Gastroesophageal sphincter (tissue), 3 donors: ENCODE measurements at regions not wholly inside any gene's neighbourhood (a gene's known extent, or its start where the extent isn't known, plus 50 kb on each side); places are given as distances from the start of the nearest gene placed in this dataset.

Experiments
- POLR2A ChIP-seq, 2 donors: fragments of 450-650 bp; IDR thresholded peaks; one replicate each; pipeline ENCODE4 v1.6.1; 2017; ENCODE audit warnings: antibody characterized with exemption in 2 of 2, mild to moderate bottlenecking in 2 of 2, moderate library complexity in 1 of 2
- TF ChIP-seq, protein P1 (sequence below), 4 experiments: fragments of 200-600 bp in 2 of 4; fragments of 450-650 bp in 2 of 4; sonication (generic) in 1 of 4; IDR thresholded peaks; one replicate each; pipeline ENCODE4 v1.5.1; 2017 to 2019; ENCODE audit warnings: antibody characterized with exemption in 4 of 4, mild to moderate bottlenecking in 2 of 4, moderate library complexity in 2 of 4

DNA sequence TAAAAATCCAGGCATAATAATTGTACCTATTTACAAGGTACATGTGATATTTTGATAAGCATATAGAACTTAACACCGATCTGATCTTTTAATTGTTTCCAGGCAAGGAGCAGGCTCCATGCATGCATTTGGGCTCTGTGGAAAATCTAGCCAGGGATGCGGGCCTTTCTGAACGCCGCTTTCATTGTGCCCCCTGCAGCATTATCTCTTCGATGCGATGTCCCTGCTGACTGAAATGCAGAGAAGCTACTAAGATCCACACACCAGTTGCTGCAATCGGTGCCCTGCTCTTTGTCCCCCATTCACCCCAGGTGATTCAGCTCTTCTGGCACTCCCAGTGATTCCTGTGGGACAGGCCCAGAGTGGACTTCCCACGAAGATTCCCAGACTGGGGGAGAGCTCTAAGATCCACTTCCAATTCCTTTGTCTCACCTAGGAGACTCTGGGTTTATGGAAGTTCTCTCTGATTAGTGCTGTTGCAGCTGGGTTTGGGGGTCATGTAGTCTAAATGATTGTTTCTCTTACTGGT, 254.3 kb upstream of the AGA start:
- TF ChIP-seq, protein P1, sequence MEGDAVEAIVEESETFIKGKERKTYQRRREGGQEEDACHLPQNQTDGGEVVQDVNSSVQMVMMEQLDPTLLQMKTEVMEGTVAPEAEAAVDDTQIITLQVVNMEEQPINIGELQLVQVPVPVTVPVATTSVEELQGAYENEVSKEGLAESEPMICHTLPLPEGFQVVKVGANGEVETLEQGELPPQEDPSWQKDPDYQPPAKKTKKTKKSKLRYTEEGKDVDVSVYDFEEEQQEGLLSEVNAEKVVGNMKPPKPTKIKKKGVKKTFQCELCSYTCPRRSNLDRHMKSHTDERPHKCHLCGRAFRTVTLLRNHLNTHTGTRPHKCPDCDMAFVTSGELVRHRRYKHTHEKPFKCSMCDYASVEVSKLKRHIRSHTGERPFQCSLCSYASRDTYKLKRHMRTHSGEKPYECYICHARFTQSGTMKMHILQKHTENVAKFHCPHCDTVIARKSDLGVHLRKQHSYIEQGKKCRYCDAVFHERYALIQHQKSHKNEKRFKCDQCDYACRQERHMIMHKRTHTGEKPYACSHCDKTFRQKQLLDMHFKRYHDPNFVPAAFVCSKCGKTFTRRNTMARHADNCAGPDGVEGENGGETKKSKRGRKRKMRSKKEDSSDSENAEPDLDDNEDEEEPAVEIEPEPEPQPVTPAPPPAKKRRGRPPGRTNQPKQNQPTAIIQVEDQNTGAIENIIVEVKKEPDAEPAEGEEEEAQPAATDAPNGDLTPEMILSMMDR (IDR thresholded peaks at IDR 0.05) = no peak
- no peak for TF ChIP-seq POLR2A (IDR thresholded peaks at IDR 0.05)
